PFSK-1 (cell line): ENCODE measurements at regions not wholly inside any gene's neighbourhood (a gene's known extent, or its start where the extent isn't known, plus 50 kb on each side); places are given as distances from the start of the nearest gene placed in this dataset.

Experiments
- FOXP2 ChIP-seq: optimal IDR thresholded peaks from 2 replicates; pipeline ENCODE3; 2011; ENCODE audit warnings: borderline replicate concordance, control low read depth, inconsistent platforms; ENCODE audit not compliant: insufficient read depth; ENCODE audit errors: extremely low read length, extremely low read depth
- POLR2AphosphoS5 ChIP-seq: IDR thresholded peaks from 2 replicates; pipeline ENCODE4 v1.6.1; 2012; ENCODE audit warnings: low read depth, mild to moderate bottlenecking, control low read depth, low read length, moderate library complexity
- SIN3A ChIP-seq: IDR thresholded peaks from 2 replicates; pipeline ENCODE4 v1.6.1; 2012; ENCODE audit warnings: mild to moderate bottlenecking, low read length, moderate library complexity, borderline replicate concordance; ENCODE audit not compliant: insufficient read depth
- TAF1 ChIP-seq: IDR thresholded peaks from 2 replicates; pipeline ENCODE4 v1.6.1; 2012; ENCODE audit warnings: low read length, control low read depth, borderline replicate concordance; ENCODE audit not compliant: insufficient read depth
- TF ChIP-seq, protein P1 (sequence below), 2 experiments: IDR thresholded peaks; 2 replicates each; pipeline versions ENCODE4 v1.6.1 to v1.8.0; 2011 to 2012; ENCODE audit warnings: low read depth in 2 of 2, low read length in 2 of 2, control low read depth in 1 of 2, inconsistent platforms in 1 of 2, mild to moderate bottlenecking in 1 of 2, moderate library complexity in 1 of 2; ENCODE audit not compliant: insufficient read depth in 1 of 2

DNA sequence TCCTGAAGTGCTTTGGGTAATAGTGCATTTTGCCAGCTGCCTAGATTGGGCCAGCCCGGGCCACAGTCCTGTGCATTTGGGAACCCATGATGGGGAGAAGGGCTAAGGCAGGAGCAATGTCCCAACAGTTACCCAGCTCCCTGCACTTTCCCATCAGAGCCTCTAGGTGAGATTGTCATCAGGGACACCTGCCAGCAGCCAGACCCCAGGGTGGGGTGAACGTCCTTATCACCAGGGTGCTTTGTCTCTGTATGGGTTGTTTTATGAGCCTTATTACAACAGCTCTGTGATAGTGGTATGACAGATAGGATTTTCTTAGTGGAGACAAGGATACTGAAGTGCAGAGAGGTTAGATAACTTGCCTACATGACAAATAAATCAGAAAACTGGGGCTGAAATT is 365.7 kb downstream of the OSTF1 start:
- no peak for TF ChIP-seq SIN3A

DNA sequence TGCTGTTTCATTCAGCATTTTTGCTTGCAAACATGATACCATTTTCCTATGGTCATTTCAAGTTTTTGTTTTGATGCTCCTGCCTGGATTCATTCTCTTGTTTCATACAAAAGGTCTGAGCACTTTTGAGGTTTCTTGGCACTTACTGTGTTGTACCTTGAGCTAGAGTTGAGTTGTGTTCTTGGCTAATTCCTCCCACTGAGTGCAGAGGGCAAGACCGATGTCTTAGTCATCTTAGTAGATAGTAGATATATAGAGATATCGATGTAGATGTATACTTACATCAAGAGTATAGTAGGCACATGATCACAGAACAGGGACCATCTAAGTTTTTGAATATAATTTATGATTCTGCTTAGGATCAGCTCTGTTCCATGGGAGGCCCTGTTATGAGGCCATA is 366.6 kb downstream of the OSTF1 start:
- TF ChIP-seq SIN3A (no peak), POLR2AphosphoS5 (no peak), FOXP2 (no peak)
- TF ChIP-seq, protein P1, sequence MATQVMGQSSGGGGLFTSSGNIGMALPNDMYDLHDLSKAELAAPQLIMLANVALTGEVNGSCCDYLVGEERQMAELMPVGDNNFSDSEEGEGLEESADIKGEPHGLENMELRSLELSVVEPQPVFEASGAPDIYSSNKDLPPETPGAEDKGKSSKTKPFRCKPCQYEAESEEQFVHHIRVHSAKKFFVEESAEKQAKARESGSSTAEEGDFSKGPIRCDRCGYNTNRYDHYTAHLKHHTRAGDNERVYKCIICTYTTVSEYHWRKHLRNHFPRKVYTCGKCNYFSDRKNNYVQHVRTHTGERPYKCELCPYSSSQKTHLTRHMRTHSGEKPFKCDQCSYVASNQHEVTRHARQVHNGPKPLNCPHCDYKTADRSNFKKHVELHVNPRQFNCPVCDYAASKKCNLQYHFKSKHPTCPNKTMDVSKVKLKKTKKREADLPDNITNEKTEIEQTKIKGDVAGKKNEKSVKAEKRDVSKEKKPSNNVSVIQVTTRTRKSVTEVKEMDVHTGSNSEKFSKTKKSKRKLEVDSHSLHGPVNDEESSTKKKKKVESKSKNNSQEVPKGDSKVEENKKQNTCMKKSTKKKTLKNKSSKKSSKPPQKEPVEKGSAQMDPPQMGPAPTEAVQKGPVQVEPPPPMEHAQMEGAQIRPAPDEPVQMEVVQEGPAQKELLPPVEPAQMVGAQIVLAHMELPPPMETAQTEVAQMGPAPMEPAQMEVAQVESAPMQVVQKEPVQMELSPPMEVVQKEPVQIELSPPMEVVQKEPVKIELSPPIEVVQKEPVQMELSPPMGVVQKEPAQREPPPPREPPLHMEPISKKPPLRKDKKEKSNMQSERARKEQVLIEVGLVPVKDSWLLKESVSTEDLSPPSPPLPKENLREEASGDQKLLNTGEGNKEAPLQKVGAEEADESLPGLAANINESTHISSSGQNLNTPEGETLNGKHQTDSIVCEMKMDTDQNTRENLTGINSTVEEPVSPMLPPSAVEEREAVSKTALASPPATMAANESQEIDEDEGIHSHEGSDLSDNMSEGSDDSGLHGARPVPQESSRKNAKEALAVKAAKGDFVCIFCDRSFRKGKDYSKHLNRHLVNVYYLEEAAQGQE (IDR thresholded peaks at IDR 0.05; ENCODE audit: insufficient read depth in 1 of 2, low read depth in 2 of 2, low read length in 2 of 2), result no peak

DNA sequence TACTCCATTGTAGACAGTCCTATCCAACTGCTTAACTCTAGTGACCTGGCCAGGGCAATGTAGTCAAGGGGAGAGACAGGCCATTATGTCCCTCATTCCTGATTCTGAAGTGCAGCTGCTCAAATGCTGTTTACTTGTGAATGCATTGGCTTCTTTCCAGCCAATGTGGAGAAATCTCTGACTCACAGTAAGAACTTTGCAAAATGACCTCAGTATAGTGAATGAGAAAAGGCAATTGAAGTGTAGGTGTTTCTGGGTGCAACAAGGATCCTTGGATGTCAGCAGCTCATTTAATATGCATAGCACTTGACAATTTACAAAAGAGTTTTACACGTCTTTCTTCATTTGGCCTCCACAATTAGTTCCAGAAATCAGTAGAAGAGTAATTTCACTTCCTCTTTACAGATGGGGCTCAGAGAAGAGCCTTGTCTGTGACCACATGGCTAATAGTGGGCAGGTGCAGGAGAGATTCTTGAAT is 367.2 kb downstream of the OSTF1 start:
- no peak for TF ChIP-seq TAF1
- no peak for TF ChIP-seq FOXP2
- TF ChIP-seq SIN3A, result no peak
- TF ChIP-seq POLR2AphosphoS5, result no peak
- TF ChIP-seq, protein P1 (IDR thresholded peaks at IDR 0.05; ENCODE audit: insufficient read depth in 1 of 2, low read depth in 2 of 2, low read length in 2 of 2), result no peak

DNA sequence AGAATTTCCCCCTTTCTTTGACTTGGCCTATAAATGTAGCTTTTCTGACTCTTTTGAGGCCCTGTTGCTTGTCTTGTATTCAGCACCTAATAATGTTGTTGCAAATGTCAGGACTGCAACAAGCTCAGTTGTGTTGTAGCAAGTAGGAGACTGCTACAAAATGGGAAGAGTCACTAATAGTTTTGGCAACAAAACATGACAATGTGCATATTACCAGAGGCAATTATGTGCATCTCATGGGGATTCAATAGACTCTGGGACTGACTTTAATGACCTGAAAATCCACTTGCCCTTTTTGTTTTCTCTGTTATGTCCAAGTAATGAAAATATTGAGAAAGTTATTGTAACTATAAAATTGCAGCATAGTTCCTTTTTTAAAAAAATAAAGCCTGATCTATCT is 368.4 kb downstream of the OSTF1 start:
- TF ChIP-seq, protein P1 (IDR thresholded peaks at IDR 0.05; ENCODE audit: insufficient read depth in 1 of 2, low read depth in 2 of 2, low read length in 2 of 2), result no peak
- TF ChIP-seq SIN3A (no peak), POLR2AphosphoS5 (no peak), TAF1 (no peak), FOXP2 (no peak)

DNA sequence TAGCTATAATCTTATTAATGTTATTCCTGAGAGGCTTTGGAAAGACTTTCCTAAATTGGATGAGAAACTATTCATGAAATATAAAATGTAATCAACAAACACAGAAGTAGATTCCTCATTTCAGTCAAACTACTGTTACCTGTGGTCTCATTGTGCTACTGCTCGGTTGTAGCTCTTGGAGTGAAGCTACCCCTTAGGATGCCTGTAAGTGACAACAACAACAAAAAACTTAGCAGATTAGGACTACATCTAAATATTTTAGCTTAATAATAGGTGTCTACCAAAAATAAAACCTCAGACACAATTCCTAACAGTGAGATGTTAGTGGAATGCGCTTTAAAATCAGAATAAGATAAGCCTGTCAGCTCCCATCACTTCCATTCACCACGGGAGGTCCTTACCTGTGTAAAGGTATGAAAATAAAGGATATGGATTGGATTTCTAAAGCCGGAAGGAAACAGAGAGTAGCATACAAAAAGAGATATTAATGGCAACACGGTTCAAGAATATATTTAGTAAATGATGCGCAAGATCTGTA is 369.2 kb downstream of the OSTF1 start:
- TF ChIP-seq TAF1 (no peak), FOXP2 (no peak), POLR2AphosphoS5 (no peak), SIN3A (no peak)
- TF ChIP-seq, protein P1 (IDR thresholded peaks at IDR 0.05; ENCODE audit: insufficient read depth in 1 of 2, low read depth in 2 of 2, low read length in 2 of 2), result no peak
